ENCODE measurements at regions not wholly inside any gene's neighbourhood (a gene's known extent, or its start where the extent isn't known, plus 50 kb on each side); places are given as distances from the start of the nearest gene placed in this dataset.
"Not testable (repeated sequence)": the region's sequence is repeated elsewhere in the genome, so short reads cannot be mapped to it uniquely, and the experiment has no call there.

DNA sequence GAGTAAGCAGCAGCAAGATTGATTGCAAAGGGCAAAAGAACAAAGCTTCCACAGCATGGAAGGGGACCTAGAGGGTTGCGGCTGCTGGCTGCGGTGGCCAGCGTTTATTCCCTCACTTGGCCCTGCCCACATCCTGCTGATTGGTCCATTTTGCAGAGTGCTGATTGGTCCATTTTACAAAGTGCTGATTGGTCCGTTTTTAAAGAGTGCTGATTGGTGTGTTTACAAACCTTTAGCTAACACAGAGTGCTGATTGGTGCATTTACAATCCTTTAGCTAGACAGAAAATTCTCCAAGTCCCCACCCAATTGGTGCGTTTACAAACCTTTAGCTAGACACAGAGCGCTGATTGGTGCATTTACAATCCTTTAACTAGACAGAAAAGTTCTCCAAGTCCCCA, 194.4 kb downstream of the MC4R start:
- not testable (repeated sequence) for TF ChIP-seq EP300 (IDR thresholded peaks at IDR 0.05; ENCODE audit: borderline replicate concordance in 1 of 2, low read depth in 1 of 2, low read length in 1 of 2); RCOR1 (IDR thresholded peaks at IDR 0.05; ENCODE audit: low read length); FOXJ3 (CRISPR knock-in tag; IDR thresholded peaks at IDR 0.05); POLR2AphosphoS5 (IDR thresholded peaks at IDR 0.05; ENCODE audit: low read depth, low read length); TAF1 (IDR thresholded peaks at IDR 0.05; ENCODE audit: borderline replicate concordance, low read depth, low read length); REST (IDR thresholded peaks at IDR 0.05; ENCODE audit: low read depth, low read length); SIN3A (IDR thresholded peaks at IDR 0.05; ENCODE audit: borderline replicate concordance, low read depth, low read length); MXI1 (IDR thresholded peaks at IDR 0.05; ENCODE audit: low read depth, low read length)
- TF ChIP-seq, protein P1, sequence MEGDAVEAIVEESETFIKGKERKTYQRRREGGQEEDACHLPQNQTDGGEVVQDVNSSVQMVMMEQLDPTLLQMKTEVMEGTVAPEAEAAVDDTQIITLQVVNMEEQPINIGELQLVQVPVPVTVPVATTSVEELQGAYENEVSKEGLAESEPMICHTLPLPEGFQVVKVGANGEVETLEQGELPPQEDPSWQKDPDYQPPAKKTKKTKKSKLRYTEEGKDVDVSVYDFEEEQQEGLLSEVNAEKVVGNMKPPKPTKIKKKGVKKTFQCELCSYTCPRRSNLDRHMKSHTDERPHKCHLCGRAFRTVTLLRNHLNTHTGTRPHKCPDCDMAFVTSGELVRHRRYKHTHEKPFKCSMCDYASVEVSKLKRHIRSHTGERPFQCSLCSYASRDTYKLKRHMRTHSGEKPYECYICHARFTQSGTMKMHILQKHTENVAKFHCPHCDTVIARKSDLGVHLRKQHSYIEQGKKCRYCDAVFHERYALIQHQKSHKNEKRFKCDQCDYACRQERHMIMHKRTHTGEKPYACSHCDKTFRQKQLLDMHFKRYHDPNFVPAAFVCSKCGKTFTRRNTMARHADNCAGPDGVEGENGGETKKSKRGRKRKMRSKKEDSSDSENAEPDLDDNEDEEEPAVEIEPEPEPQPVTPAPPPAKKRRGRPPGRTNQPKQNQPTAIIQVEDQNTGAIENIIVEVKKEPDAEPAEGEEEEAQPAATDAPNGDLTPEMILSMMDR (IDR thresholded peaks at IDR 0.05) = not testable (repeated sequence)
